ENCODE measurements at regions not wholly inside any gene's neighbourhood (a gene's known extent, or its start where the extent isn't known, plus 50 kb on each side); places are given as distances from the start of the nearest gene placed in this dataset.

DNA sequence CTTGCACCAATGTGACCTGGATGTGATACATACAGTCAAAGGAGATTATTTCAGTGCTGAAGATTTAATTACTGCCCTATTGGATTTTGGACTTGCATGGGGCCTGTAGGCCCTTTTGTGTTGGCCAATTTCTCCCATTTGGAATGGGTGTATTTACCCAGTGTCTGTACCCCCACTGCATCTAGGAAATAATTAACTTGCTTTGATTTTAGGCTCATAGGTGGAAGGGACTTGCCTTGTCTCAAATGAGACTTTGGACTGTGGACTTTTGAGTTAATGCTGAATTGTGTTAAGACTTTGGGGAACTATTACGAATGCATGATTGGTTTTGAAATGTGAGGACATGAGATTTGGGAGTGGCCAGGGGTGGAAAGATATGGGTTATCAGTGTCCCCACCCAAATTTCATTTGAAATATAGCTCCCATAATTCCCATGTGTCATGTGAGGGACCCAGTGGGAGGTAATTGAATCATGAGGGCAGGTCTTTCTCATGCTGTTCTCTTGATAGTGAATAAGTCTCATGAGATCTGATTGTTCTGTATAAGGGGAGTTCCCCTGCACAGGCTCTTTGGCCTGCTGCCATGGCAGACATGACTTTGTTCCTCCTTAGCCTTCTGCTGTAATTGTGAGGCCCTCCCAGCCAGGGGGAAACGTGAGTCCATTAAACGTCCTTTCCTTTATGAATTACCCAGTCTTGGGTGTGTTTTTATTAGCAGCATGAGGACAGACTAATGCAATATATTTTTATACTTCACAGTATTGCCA, 362.2 kb upstream of the SPANXN4 start:
- no peak for TF ChIP-seq SUZ12 (IDR thresholded peaks at IDR 0.05; ENCODE audit: extremely low read depth, insufficient read depth, insufficient read length)
- TF ChIP-seq YY1 (IDR thresholded peaks at IDR 0.05; ENCODE audit: insufficient read depth, insufficient read length) = no peak
- TF ChIP-seq ZNF274 (IDR thresholded peaks at IDR 0.05; ENCODE audit: low read depth, low read length) = no peak

All from NT2/D1 (cell line).